ENCODE measurements at regions not wholly inside any gene's neighbourhood (a gene's known extent, or its start where the extent isn't known, plus 50 kb on each side); places are given as distances from the start of the nearest gene placed in this dataset.

DNA sequence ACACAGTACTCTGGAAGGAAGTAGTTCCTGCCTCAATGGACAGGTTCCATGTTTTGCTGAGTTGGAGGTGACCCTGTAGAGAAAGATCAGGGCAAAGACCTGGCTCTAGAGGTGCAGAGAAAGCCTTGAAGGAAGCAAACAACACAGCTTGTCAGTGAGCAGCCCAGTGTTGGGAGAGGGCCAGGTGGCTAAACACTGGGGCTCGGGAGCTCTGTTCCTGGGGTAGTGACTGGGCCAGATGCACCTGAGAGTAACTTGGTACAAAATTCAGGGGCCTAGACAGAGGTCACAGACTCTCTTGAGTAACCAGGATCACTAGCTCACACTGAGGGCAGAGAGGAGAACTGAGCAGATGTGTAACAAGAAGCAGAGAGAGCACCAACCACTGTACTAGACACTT lies 138.4 kb upstream of the NALF2 start:
- H3K27ac ChIP-seq (ENCODE audit: low read depth, low read length), result no peak overlapping the region
- peaks cover 4% of the 10 kb centered on the region for H3K27me3 ChIP-seq (ENCODE audit: control insufficient read depth, insufficient read depth, low read length)

DNA sequence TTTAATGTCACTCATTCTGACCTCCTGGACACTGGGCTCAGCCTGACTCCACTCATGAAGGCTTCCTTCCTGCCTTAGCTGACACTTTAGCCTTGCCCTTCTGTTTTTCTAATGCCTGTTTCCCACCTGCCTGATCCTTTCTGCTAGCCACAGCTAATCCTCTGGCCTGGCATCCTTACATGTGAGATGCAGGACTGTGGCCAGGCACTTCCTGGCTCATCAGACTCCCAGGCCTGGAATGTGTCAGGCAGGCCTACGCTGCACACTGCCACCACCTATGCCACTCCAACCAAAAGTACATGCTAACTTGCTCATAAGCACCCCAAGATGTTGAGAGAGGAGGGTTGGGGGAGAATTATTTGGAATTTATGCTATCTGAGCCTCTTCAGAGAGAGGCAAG lies 138.8 kb upstream of the NALF2 start:
- Histone ChIP-seq H3K4me1 (ENCODE audit: control insufficient read depth, insufficient read depth, low read length) (peaks cover 6% of the 10 kb centered on the region; the same call in 1 of the 2 replicates), H3K36me3 (ENCODE audit: control insufficient read depth, insufficient read depth, low read length) (no peaks in the 10 kb centered on the region), H3K9ac (ENCODE audit: low read length) (no peak overlapping the region), H3K4me3 (ENCODE audit: low read depth, low read length) (no peak overlapping the region), H3K27me3 (ENCODE audit: control insufficient read depth, insufficient read depth, low read length) (peaks cover 6% of the 10 kb centered on the region), H3K27ac (ENCODE audit: low read depth, low read length) (no peak overlapping the region), H3K9me3 (ENCODE audit: control insufficient read depth, insufficient read depth, low read depth, low read length) (no peaks in the 10 kb centered on the region; the same call in 1 of the 2 replicates)

More for the DNA sequence above, 138.4 kb upstream of the NALF2 start:
- no peak overlapping the region for H3K4me3 ChIP-seq (ENCODE audit: low read depth, low read length)
- H3K4me1 ChIP-seq (ENCODE audit: control insufficient read depth, insufficient read depth, low read length), result peaks cover 6% of the 10 kb centered on the region; the same call in 1 of the 2 replicates
- H3K9ac ChIP-seq (ENCODE audit: low read length), result no peak overlapping the region
- no peaks in the 10 kb centered on the region; the same call in 1 of the 2 replicates for H3K9me3 ChIP-seq (ENCODE audit: control insufficient read depth, insufficient read depth, low read depth, low read length)
- H3K36me3 ChIP-seq (ENCODE audit: control insufficient read depth, insufficient read depth, low read length), result no peaks in the 10 kb centered on the region

DNA sequence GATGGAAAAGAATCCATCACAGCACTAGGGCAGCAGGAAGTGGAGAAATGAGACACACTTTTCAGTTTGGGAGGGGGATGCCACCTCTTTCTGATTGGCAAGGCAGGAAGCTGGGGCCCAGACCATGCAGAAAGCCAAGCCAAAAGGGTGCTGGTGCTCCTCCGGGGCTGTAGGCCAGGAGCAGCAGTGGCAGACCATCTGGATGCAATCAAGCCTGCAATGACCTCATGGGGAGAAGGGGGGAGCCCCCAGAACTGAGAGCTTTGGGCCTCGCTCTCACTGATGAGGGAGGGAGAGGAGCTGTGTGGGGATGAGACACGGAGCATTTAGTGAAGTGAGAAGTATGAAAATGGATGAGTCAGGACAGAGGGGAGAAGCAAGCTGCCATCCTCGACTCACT lies 141.3 kb upstream of the NALF2 start:
- Histone ChIP-seq H3K4me3 (ENCODE audit: low read depth, low read length) (no peak overlapping the region), H3K27ac (ENCODE audit: low read depth, low read length) (no peak overlapping the region), H3K9ac (ENCODE audit: low read length) (no peak overlapping the region), H3K36me3 (ENCODE audit: control insufficient read depth, insufficient read depth, low read length) (no peaks in the 10 kb centered on the region), H3K27me3 (ENCODE audit: control insufficient read depth, insufficient read depth, low read length) (peaks cover 6% of the 10 kb centered on the region), H3K4me1 (ENCODE audit: control insufficient read depth, insufficient read depth, low read length) (peaks cover 6% of the 10 kb centered on the region; the same call in 1 of the 2 replicates), H3K9me3 (ENCODE audit: control insufficient read depth, insufficient read depth, low read depth, low read length) (no peaks in the 10 kb centered on the region; the same call in 1 of the 2 replicates)

- H3K27ac ChIP-seq (ENCODE audit: low read depth, low read length), result no peak overlapping the region
- H3K36me3 ChIP-seq (ENCODE audit: control insufficient read depth, insufficient read depth, low read length), result no peaks in the 10 kb centered on the region
- H3K4me1 ChIP-seq (ENCODE audit: control insufficient read depth, insufficient read depth, low read length), result peaks cover 8% of the 10 kb centered on the region; the same call in 1 of the 2 replicates
- H3K27me3 ChIP-seq (ENCODE audit: control insufficient read depth, insufficient read depth, low read length), result peaks cover 6% of the 10 kb centered on the region
- no peak overlapping the region for H3K4me3 ChIP-seq (ENCODE audit: low read depth, low read length)
- H3K9me3 ChIP-seq (ENCODE audit: control insufficient read depth, insufficient read depth, low read depth, low read length), result no peaks in the 10 kb centered on the region; the same call in 1 of the 2 replicates
- no peak overlapping the region for H3K9ac ChIP-seq (ENCODE audit: low read length)
Observed at GRCh38 chrX:69362354-69362753, 141.8 kb upstream of the NALF2 start.

DNA sequence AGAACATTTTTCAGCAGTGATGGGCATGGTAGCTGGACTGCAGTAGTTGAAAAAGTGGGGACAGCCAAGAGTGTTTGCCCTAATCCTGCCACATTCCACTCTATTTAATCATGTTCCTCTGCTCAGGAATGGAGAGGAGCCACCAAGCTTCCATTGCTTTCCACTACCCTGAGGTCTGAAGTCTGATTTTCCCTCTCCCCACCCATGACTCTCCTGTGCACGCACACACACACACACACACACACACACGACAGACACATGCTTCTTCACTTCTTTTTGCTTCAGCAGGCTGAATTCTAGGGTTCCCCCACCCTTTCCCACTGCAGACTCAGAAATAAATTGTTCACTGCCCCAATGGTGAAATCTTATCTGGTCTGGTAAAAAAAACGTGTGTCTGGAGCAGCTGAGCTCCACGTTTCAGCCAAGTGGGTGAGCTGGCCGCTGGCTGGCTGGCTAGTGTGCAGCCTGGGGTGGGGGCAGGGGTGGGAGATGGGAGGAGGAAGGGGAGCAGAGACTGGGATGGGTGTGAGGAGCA lies 142.7 kb upstream of the NALF2 start:
- Histone ChIP-seq H3K4me1 (ENCODE audit: control insufficient read depth, insufficient read depth, low read length) (peaks cover 13% of the 10 kb centered on the region; the same call in 1 of the 2 replicates), H3K27me3 (ENCODE audit: control insufficient read depth, insufficient read depth, low read length) (peaks cover 6% of the 10 kb centered on the region), H3K27ac (ENCODE audit: low read depth, low read length) (no peak overlapping the region), H3K9ac (ENCODE audit: low read length) (no peak overlapping the region), H3K36me3 (ENCODE audit: control insufficient read depth, insufficient read depth, low read length) (no peaks in the 10 kb centered on the region), H3K4me3 (ENCODE audit: low read depth, low read length) (no peak overlapping the region), H3K9me3 (ENCODE audit: control insufficient read depth, insufficient read depth, low read depth, low read length) (no peaks in the 10 kb centered on the region; the same call in 1 of the 2 replicates)

GRCh38 chrX:69357317-69357716 lies 146.8 kb upstream of the NALF2 start:
- H3K9ac ChIP-seq (ENCODE audit: low read length), result no peak overlapping the region
- no peaks in the 10 kb centered on the region; the same call in 1 of the 2 replicates for H3K9me3 ChIP-seq (ENCODE audit: control insufficient read depth, insufficient read depth, low read depth, low read length)
- no peaks in the 10 kb centered on the region for H3K36me3 ChIP-seq (ENCODE audit: control insufficient read depth, insufficient read depth, low read length)
- no peak overlapping the region for H3K4me3 ChIP-seq (ENCODE audit: low read depth, low read length)
- no peak overlapping the region for H3K27ac ChIP-seq (ENCODE audit: low read depth, low read length)
- H3K27me3 ChIP-seq (ENCODE audit: control insufficient read depth, insufficient read depth, low read length), result peaks cover 6% of the 10 kb centered on the region; the same call in 1 of the 2 replicates
- peaks cover 13% of the 10 kb centered on the region; the same call in 1 of the 2 replicates for H3K4me1 ChIP-seq (ENCODE audit: control insufficient read depth, insufficient read depth, low read length)

DNA sequence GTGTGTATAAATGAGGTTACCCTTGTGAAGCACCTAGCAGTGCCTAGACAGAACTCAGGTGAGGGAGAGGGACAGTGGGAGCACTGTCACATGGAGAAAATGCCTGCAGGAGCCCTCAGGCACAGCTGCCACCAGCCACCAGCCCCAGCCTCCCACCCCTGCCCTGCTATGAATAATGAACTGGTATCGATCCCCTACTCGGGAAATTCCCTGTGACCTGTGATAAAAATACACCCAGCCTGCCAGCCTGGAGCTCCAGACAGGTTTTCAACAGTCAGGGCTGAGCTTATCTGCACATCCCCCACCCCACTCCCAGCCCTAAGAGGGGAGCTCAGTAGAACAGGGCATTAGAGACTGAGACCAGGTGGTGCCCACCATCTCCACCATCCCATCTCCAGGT lies 159.6 kb upstream of the PJA1 start:
- Histone ChIP-seq H3K9me3 (ENCODE audit: control insufficient read depth, insufficient read depth, low read depth, low read length) (no peaks in the 10 kb centered on the region), H3K27me3 (ENCODE audit: control insufficient read depth, insufficient read depth, low read length) (no peaks in the 10 kb centered on the region), H3K27ac (ENCODE audit: low read depth, low read length) (no peak overlapping the region), H3K4me3 (ENCODE audit: low read depth, low read length) (no peak overlapping the region), H3K9ac (ENCODE audit: low read length) (no peak overlapping the region), H3K36me3 (ENCODE audit: control insufficient read depth, insufficient read depth, low read length) (no peaks in the 10 kb centered on the region), H3K4me1 (ENCODE audit: control insufficient read depth, insufficient read depth, low read length) (peaks cover 13% of the 10 kb centered on the region)

DNA sequence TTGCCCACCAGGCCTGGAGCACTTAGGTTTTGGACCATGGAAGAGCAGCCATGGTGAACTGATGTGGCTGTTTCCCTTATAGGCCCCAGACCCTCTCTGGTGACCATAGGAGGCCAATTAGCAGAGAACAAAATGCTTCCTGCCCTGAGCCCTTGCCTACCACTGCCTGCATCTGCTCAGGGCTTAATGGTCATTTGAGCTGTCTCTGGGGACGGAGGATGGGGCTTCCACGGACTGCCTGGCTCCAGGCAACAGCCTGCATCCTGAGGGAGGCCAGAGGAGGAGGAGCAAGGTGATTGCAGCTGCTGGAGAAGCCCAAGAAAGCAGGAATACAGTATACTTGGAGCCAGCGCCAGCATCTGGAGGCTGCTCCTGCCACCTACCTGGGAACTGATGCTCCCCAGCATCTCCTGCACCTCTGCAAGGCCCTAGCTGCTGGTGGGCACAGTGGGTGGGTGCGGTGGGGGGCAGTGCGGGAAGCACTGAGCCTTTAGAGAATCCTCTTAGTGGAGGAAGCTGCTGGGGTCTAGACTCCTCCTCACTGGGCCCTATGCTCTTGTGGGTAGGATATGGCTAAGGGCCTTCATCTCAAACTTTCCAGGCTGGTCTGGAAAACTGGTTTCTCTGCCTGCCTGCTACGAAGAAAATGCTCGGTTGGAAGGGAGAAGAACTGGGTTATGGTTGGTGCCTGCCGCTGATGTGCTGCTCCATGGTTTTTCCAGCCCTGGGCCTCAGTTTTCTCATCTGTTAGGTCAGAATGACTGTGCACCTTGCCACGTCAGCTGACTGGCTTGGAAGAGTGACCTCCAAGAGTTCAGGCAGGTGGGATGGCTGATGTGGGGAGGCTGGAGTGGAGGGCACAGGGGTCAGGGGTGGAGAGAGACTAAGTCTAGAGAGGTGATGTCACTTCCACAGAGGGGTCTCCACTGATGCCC lies 158.8 kb upstream of the PJA1 start:
- H3K36me3 ChIP-seq (ENCODE audit: control insufficient read depth, insufficient read depth, low read length), result no peaks in the 10 kb centered on the region
- H3K9ac ChIP-seq (ENCODE audit: low read length), result no peak overlapping the region
- H3K4me1 ChIP-seq (ENCODE audit: control insufficient read depth, insufficient read depth, low read length), result peaks cover 21% of the 10 kb centered on the region
- H3K27me3 ChIP-seq (ENCODE audit: control insufficient read depth, insufficient read depth, low read length), result no peaks in the 10 kb centered on the region
- H3K9me3 ChIP-seq (ENCODE audit: control insufficient read depth, insufficient read depth, low read depth, low read length), result no peaks in the 10 kb centered on the region
- no peak overlapping the region for H3K27ac ChIP-seq (ENCODE audit: low read depth, low read length)
- H3K4me3 ChIP-seq (ENCODE audit: low read depth, low read length), result no peak overlapping the region

GRCh38 chrX:69321789-69322188 lies 156.5 kb upstream of the PJA1 start:
- H3K4me1 ChIP-seq (ENCODE audit: control insufficient read depth, insufficient read depth, low read length), result peaks cover 36% of the 10 kb centered on the region

GRCh38 chrX:69321006-69321655 lies 155.9 kb upstream of the PJA1 start:
- Histone ChIP-seq H3K4me1 (ENCODE audit: control insufficient read depth, insufficient read depth, low read length) (peaks cover 39% of the 10 kb centered on the region), H3K36me3 (ENCODE audit: control insufficient read depth, insufficient read depth, low read length) (no peaks in the 10 kb centered on the region), H3K4me3 (ENCODE audit: low read depth, low read length) (no peak overlapping the region), H3K9me3 (ENCODE audit: control insufficient read depth, insufficient read depth, low read depth, low read length) (no peaks in the 10 kb centered on the region), H3K9ac (ENCODE audit: low read length) (no peak overlapping the region), H3K27me3 (ENCODE audit: control insufficient read depth, insufficient read depth, low read length) (no peaks in the 10 kb centered on the region; the same call in 1 of the 2 replicates), H3K27ac (ENCODE audit: low read depth, low read length) (no peak overlapping the region)

More at GRCh38 chrX:69321789-69322188, 156.5 kb upstream of the PJA1 start:
- Histone ChIP-seq H3K4me3 (ENCODE audit: low read depth, low read length) (no peak overlapping the region), H3K27ac (ENCODE audit: low read depth, low read length) (no peak overlapping the region), H3K9me3 (ENCODE audit: control insufficient read depth, insufficient read depth, low read depth, low read length) (no peaks in the 10 kb centered on the region), H3K9ac (ENCODE audit: low read length) (no peak overlapping the region), H3K27me3 (ENCODE audit: control insufficient read depth, insufficient read depth, low read length) (no peaks in the 10 kb centered on the region), H3K36me3 (ENCODE audit: control insufficient read depth, insufficient read depth, low read length) (no peaks in the 10 kb centered on the region)
